ENCODE measurements at regions not wholly inside any gene's neighbourhood (a gene's known extent, or its start where the extent isn't known, plus 50 kb on each side); places are given as distances from the start of the nearest gene placed in this dataset.

DNA sequence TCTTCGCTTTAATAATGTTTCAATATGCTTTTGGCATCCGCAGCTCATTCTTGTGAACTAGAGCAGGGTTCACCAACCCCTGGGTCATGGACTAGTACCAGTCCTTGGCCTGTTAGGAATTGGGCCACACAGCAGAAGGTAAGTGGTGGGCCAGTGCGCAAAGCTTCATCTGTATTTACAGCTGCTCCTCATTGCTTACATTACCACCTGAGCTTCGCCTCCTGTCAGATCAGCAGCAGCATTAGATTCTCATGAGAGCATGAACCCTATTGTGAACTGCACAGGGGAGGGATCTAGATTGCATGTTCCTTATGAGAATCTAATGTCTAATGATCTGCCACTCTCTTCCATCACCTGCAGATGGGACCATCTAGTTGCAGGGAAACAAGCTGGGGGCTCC lies 75.5 kb upstream of the GGTLC1 start:
- no peak overlapping the region for H2AK5ac ChIP-seq (ENCODE audit: low read depth, low read length)
- no peak overlapping the region for H2BK5ac ChIP-seq (ENCODE audit: low read length)
- no peak overlapping the region for H3K4me3 ChIP-seq (ENCODE audit: low read length in 2 of 2)
- no peak overlapping the region for H4K91ac ChIP-seq (ENCODE audit: low read depth, low read length, poor library complexity)
- H3K36me3 ChIP-seq (replicated peaks in 1 of 2; ENCODE audit: control insufficient read depth in 2 of 2, insufficient read depth in 2 of 2, low read length in 2 of 2): no peaks in the 10 kb centered on the region
- no peak overlapping the region for H4K8ac ChIP-seq (ENCODE audit: low read depth, low read length)
- no peak overlapping the region for H2BK120ac ChIP-seq (ENCODE audit: low read depth, low read length)
- H3K23ac ChIP-seq (ENCODE audit: low read depth, low read length, poor library complexity): no peak overlapping the region
- no peak for DNase-seq (ENCODE audit: low spot score)
- no peak overlapping the region for H3K14ac ChIP-seq (ENCODE audit: low read length)
- H3K79me1 ChIP-seq (ENCODE audit: low read depth, low read length): no peaks in the 10 kb centered on the region
- H3K4me2 ChIP-seq (ENCODE audit: insufficient read depth, low read length, poor library complexity, severe bottlenecking): no peak overlapping the region
- H3K18ac ChIP-seq (ENCODE audit: low read length): no peak overlapping the region
- no peaks in the 10 kb centered on the region for H3K4me1 ChIP-seq (ENCODE audit: control insufficient read depth in 2 of 2, insufficient read depth in 1 of 2, low read depth in 1 of 2, low read length in 2 of 2)
- no peak overlapping the region for H2AFZ ChIP-seq (ENCODE audit: low read length)
- no peaks in the 10 kb centered on the region for H3K9me3 ChIP-seq (replicated peaks in 1 of 2; ENCODE audit: control insufficient read depth in 2 of 2, insufficient read depth in 1 of 2, low read depth in 1 of 2, low read length in 2 of 2)
- H3K4ac ChIP-seq (ENCODE audit: low read length): no peak overlapping the region
- H3K9ac ChIP-seq (ENCODE audit: low read depth, low read length, poor library complexity): no peak overlapping the region
- H2BK12ac ChIP-seq (ENCODE audit: low read length): no peak overlapping the region
- H3K27me3 ChIP-seq (ENCODE audit: control insufficient read depth in 3 of 3, insufficient read depth in 3 of 3, low read depth in 1 of 3, low read length in 3 of 3): no peaks in the 10 kb centered on the region
- no peak overlapping the region for H3K27ac ChIP-seq (replicated peaks; ENCODE audit: low read length)
- H2BK15ac ChIP-seq (ENCODE audit: low read length): no peak overlapping the region
- whole genome bisulfite sequencing, 2 donors (ENCODE audit: extremely low coverage in 2 of 2, insufficient read length in 2 of 2, insufficient replicate concordance in 1 of 2): no CpG with 5 or more reads among the region's 4 CpGs

DNA sequence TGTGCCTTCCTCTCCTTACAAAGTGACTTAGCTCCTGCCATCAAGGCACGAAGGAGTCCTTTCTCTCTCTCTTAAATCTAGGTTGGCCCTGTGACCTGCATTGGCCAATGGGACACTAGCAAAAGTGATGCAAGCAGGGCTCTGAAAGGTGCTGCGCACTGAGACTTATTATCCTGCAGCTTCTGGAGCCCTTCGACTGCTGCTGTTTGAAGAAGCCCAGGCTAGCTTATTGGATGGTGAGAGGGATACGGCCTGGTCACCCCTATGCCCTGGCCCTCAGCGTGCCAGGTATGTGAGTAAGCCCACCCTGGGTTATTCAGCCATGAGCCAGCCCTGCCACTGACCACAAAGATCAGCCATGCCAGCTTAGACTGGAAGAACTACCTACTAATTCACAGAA lies 74.5 kb upstream of the GGTLC1 start:
- no peak overlapping the region for H3K18ac ChIP-seq (ENCODE audit: low read length)
- H3K9me3 ChIP-seq (replicated peaks in 1 of 2; ENCODE audit: control insufficient read depth in 2 of 2, insufficient read depth in 1 of 2, low read depth in 1 of 2, low read length in 2 of 2): no peaks in the 10 kb centered on the region
- no CpG with 5 or more reads among the region's 5 CpGs for WGBS, 2 donors (ENCODE audit: extremely low coverage in 2 of 2, insufficient read length in 2 of 2, insufficient replicate concordance in 1 of 2)
- H3K27me3 ChIP-seq (ENCODE audit: control insufficient read depth in 3 of 3, insufficient read depth in 3 of 3, low read depth in 1 of 3, low read length in 3 of 3): no peaks in the 10 kb centered on the region
- no peak overlapping the region for H2BK15ac ChIP-seq (ENCODE audit: low read length)
- no peak overlapping the region for H4K91ac ChIP-seq (ENCODE audit: low read depth, low read length, poor library complexity)
- H2BK120ac ChIP-seq (ENCODE audit: low read depth, low read length): no peak overlapping the region
- H3K23ac ChIP-seq (ENCODE audit: low read depth, low read length, poor library complexity): no peak overlapping the region
- H2BK12ac ChIP-seq (ENCODE audit: low read length): no peak overlapping the region
- H3K4ac ChIP-seq (ENCODE audit: low read length): no peak overlapping the region
- no peak overlapping the region for H3K14ac ChIP-seq (ENCODE audit: low read length)
- no peak overlapping the region for H3K9ac ChIP-seq (ENCODE audit: low read depth, low read length, poor library complexity)
- H2AK5ac ChIP-seq (ENCODE audit: low read depth, low read length): no peak overlapping the region
- H2AFZ ChIP-seq (ENCODE audit: low read length): no peak overlapping the region
- H3K79me1 ChIP-seq (ENCODE audit: low read depth, low read length): no peaks in the 10 kb centered on the region
- no peak overlapping the region for H3K4me3 ChIP-seq (ENCODE audit: low read length in 2 of 2)
- H3K27ac ChIP-seq (replicated peaks; ENCODE audit: low read length): no peak overlapping the region
- H3K4me2 ChIP-seq (ENCODE audit: insufficient read depth, low read length, poor library complexity, severe bottlenecking): no peak overlapping the region
- no peaks in the 10 kb centered on the region for H3K36me3 ChIP-seq (replicated peaks in 1 of 2; ENCODE audit: control insufficient read depth in 2 of 2, insufficient read depth in 2 of 2, low read length in 2 of 2)
- no peaks in the 10 kb centered on the region for H3K4me1 ChIP-seq (ENCODE audit: control insufficient read depth in 2 of 2, insufficient read depth in 1 of 2, low read depth in 1 of 2, low read length in 2 of 2)
- H2BK5ac ChIP-seq (ENCODE audit: low read length): no peak overlapping the region
- no peak overlapping the region for H4K8ac ChIP-seq (ENCODE audit: low read depth, low read length)
- no peak for DNase-seq (ENCODE audit: low spot score)

DNA sequence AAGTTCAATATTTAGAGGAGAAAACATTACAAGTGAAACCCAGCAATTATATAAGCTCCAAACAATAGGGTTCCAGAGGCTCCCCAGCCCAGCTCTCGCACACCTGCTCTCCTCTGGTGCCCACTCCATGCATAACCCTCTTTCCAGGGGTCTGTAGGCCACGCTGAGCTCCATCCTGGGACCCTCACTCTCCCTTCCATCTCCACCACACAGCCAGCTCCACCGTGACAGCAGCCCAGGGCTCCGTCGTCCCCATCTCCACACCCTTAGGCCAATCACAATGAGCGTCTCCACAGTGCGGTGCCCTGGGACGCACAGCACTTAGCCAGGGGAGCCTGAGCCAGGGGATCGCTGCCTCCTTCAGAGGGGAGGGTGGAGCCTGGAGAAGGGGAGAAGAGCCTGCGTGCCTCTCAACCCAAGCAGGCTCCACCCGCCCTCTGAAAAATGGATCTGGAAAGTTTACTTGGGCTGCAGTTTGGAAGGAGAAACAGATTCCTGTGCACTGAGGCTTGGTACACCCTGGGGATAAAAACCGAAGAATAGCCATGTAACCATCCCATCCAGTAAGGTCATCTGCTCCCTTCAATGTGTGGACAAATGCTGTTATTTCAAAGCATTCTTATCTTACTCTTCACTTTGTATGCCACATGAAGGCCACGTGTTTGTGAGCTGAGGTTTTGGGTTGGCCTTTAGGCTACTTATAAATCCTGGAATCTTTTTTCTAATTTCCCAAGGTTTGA lies 72.4 kb upstream of the GGTLC1 start:
- H3K27ac ChIP-seq (replicated peaks; ENCODE audit: low read length): no peak overlapping the region
- no peak for DNase-seq (ENCODE audit: low spot score)

DNA sequence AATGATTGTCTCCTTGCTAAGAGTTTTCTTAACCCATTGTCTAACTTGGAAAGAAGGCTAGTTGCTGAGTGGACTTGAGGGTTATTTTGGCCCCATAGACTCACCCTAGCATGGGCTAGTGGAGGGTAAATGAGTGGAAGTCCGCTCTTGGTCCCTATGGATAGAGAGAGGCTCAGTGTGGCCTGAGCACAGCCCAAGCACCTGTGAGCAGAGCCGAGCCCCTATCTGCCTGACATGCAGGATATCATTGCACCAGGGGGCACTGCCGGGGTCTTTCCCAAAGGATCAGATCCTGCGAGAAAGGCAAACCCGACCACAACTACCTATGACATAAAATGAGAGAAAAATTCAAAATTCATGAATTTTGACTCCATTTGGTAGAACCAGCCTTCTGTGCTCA lies 70.6 kb upstream of the GGTLC1 start:
- Histone ChIP-seq H2AFZ (ENCODE audit: low read length) (no peak overlapping the region), H3K18ac (ENCODE audit: low read length) (no peak overlapping the region), H3K4ac (ENCODE audit: low read length) (no peak overlapping the region), H3K4me2 (ENCODE audit: insufficient read depth, low read length, poor library complexity, severe bottlenecking) (no peak overlapping the region), H4K91ac (ENCODE audit: low read depth, low read length, poor library complexity) (no peak overlapping the region), H2BK120ac (ENCODE audit: low read depth, low read length) (no peak overlapping the region), H2BK5ac (ENCODE audit: low read length) (no peak overlapping the region), H3K4me3 (ENCODE audit: low read length in 2 of 2) (no peak overlapping the region), H3K23ac (ENCODE audit: low read depth, low read length, poor library complexity) (no peak overlapping the region), H3K36me3 (replicated peaks in 1 of 2; ENCODE audit: control insufficient read depth in 2 of 2, insufficient read depth in 2 of 2, low read length in 2 of 2) (no peaks in the 10 kb centered on the region), H3K9ac (ENCODE audit: low read depth, low read length, poor library complexity) (no peak overlapping the region), H4K8ac (ENCODE audit: low read depth, low read length) (no peak overlapping the region), H3K27ac (replicated peaks; ENCODE audit: low read length) (no peak overlapping the region), H3K79me1 (ENCODE audit: low read depth, low read length) (no peaks in the 10 kb centered on the region), H2AK5ac (ENCODE audit: low read depth, low read length) (no peak overlapping the region), H2BK12ac (ENCODE audit: low read length) (no peak overlapping the region), H3K14ac (ENCODE audit: low read length) (no peak overlapping the region), H3K9me3 (replicated peaks in 1 of 2; ENCODE audit: control insufficient read depth in 2 of 2, insufficient read depth in 1 of 2, low read depth in 1 of 2, low read length in 2 of 2) (no peaks in the 10 kb centered on the region), H2BK15ac (ENCODE audit: low read length) (no peak overlapping the region), H3K27me3 (ENCODE audit: control insufficient read depth in 3 of 3, insufficient read depth in 3 of 3, low read depth in 1 of 3, low read length in 3 of 3) (no peaks in the 10 kb centered on the region), H3K4me1 (ENCODE audit: control insufficient read depth in 2 of 2, insufficient read depth in 1 of 2, low read depth in 1 of 2, low read length in 2 of 2) (no peaks in the 10 kb centered on the region)
- no CpG with 5 or more reads among the region's 5 CpGs for WGBS, 2 donors (ENCODE audit: extremely low coverage in 2 of 2, insufficient read length in 2 of 2, insufficient replicate concordance in 1 of 2)
- no peak for DNase-seq (ENCODE audit: low spot score)

More for the DNA sequence above, 72.4 kb upstream of the GGTLC1 start:
- Histone ChIP-seq H3K4me3 (ENCODE audit: low read length in 2 of 2) (no peak overlapping the region), H3K9ac (ENCODE audit: low read depth, low read length, poor library complexity) (peak overlapping the region; percentile 66), H3K4ac (ENCODE audit: low read length) (peak overlapping the region; percentile 94), H2BK12ac (ENCODE audit: low read length) (peak overlapping the region; percentile 73), H2BK120ac (ENCODE audit: low read depth, low read length) (no peak overlapping the region), H3K27me3 (ENCODE audit: control insufficient read depth in 3 of 3, insufficient read depth in 3 of 3, low read depth in 1 of 3, low read length in 3 of 3) (no peaks in the 10 kb centered on the region), H3K18ac (ENCODE audit: low read length) (peak overlapping the region; percentile 41), H2AFZ (ENCODE audit: low read length) (no peak overlapping the region), H3K79me1 (ENCODE audit: low read depth, low read length) (no peaks in the 10 kb centered on the region), H3K9me3 (replicated peaks in 1 of 2; ENCODE audit: control insufficient read depth in 2 of 2, insufficient read depth in 1 of 2, low read depth in 1 of 2, low read length in 2 of 2) (no peaks in the 10 kb centered on the region), H2BK5ac (ENCODE audit: low read length) (no peak overlapping the region), H2AK5ac (ENCODE audit: low read depth, low read length) (peak overlapping the region; percentile 36), H4K91ac (ENCODE audit: low read depth, low read length, poor library complexity) (no peak overlapping the region), H3K23ac (ENCODE audit: low read depth, low read length, poor library complexity) (no peak overlapping the region), H4K8ac (ENCODE audit: low read depth, low read length) (peak overlapping the region; percentile 74), H2BK15ac (ENCODE audit: low read length) (no peak overlapping the region), H3K4me2 (ENCODE audit: insufficient read depth, low read length, poor library complexity, severe bottlenecking) (no peak overlapping the region), H3K14ac (ENCODE audit: low read length) (peak overlapping the region; percentile 67), H3K4me1 (ENCODE audit: control insufficient read depth in 2 of 2, insufficient read depth in 1 of 2, low read depth in 1 of 2, low read length in 2 of 2) (no peaks in the 10 kb centered on the region), H3K36me3 (replicated peaks in 1 of 2; ENCODE audit: control insufficient read depth in 2 of 2, insufficient read depth in 2 of 2, low read length in 2 of 2) (no peaks in the 10 kb centered on the region)
- WGBS, 2 donors (ENCODE audit: extremely low coverage in 2 of 2, insufficient read length in 2 of 2, insufficient replicate concordance in 1 of 2): no CpG with 5 or more reads among the region's 13 CpGs

Data from neuronal stem cell (in vitro differentiated cells).